IPS DF 4.7 (cell line): ENCODE measurements at regions not wholly inside any gene's neighbourhood (a gene's known extent, or its start where the extent isn't known, plus 50 kb on each side); places are given as distances from the start of the nearest gene placed in this dataset.

ENCODE experiments used
- DNase-seq: peaks from one replicate; pipeline ENCODE4 v3.0.0-alpha.2; 2013; ENCODE audit warnings: low spot score; ENCODE audit errors: extremely low read depth

GRCh38 chr14:44309331-44309730 lies 197.8 kb downstream of the FSCB start:
- DNase-seq = no peak

GRCh38 chr14:44300916-44301315 lies 206.2 kb downstream of the FSCB start:
- DNase-seq = no peak

- DNase-seq = no peak
These were observed 209.6 kb downstream of the FSCB start for GRCh38 chr14:44297437-44297836.

GRCh38 chr14:44291366-44291915 lies 215.6 kb downstream of the FSCB start:
- DNase-seq = no peak

GRCh38 chr14:44287858-44288257 lies 219.2 kb downstream of the FSCB start:
- no peak for DNase-seq

- no peak for DNase-seq
These were observed 220.9 kb downstream of the FSCB start for GRCh38 chr14:44286201-44286600.

- DNase-seq = no peak
These were observed 223.2 kb downstream of the FSCB start for GRCh38 chr14:44283836-44284235.

GRCh38 chr14:44279357-44279756 lies 227.7 kb downstream of the FSCB start:
- DNase-seq = no peak

GRCh38 chr14:44271637-44272036 lies 235.4 kb downstream of the FSCB start:
- DNase-seq = no peak

GRCh38 chr14:44271006-44271405 lies 236.1 kb downstream of the FSCB start:
- DNase-seq = no peak

GRCh38 chr14:44265246-44265645 lies 241.8 kb downstream of the FSCB start:
- no peak for DNase-seq

GRCh38 chr14:44215660-44216059 lies 291.4 kb downstream of the FSCB start:
- DNase-seq = no peak

- DNase-seq = no peak
These were observed 295.4 kb downstream of the FSCB start for GRCh38 chr14:44211718-44212117.

- DNase-seq = no peak
These were observed 302.8 kb downstream of the FSCB start for GRCh38 chr14:44204061-44204835.

GRCh38 chr14:44180975-44181374 lies 326.1 kb downstream of the FSCB start:
- no peak for DNase-seq

- no peak for DNase-seq
These were observed 336.5 kb downstream of the FSCB start for GRCh38 chr14:44170556-44170955.

GRCh38 chr14:44170101-44170500 lies 337.0 kb downstream of the FSCB start:
- no peak for DNase-seq

GRCh38 chr14:44168566-44168965 lies 338.5 kb downstream of the FSCB start:
- DNase-seq = no peak

GRCh38 chr14:44166611-44167010 lies 340.5 kb downstream of the FSCB start:
- no peak for DNase-seq

GRCh38 chr14:44165936-44166335 lies 341.1 kb downstream of the FSCB start:
- no peak for DNase-seq

GRCh38 chr14:44165286-44165685 lies 341.8 kb downstream of the FSCB start:
- no peak for DNase-seq

GRCh38 chr14:44163946-44164345 lies 343.1 kb downstream of the FSCB start:
- no peak for DNase-seq

GRCh38 chr14:44162197-44162596 lies 344.9 kb downstream of the FSCB start:
- DNase-seq = no peak
